Mesothelial cell of epicardium (in vitro differentiated cells): ENCODE measurements at regions not wholly inside any gene's neighbourhood (a gene's known extent, or its start where the extent isn't known, plus 50 kb on each side); places are given as distances from the start of the nearest gene placed in this dataset.

Experiments
- DNase-seq, 2 experiments: peaks; one replicate each; pipeline ENCODE4 v3.0.0; 2021; ENCODE audit warnings: low spot score in 2 of 2; ENCODE audit not compliant: unreplicated experiment in 2 of 2
- H3K27ac Mint-ChIP-seq: 2 replicates; pipeline ENCODE4 v1.8.0; 2021; ENCODE audit warnings: mixed read lengths
- H3K27me3 Mint-ChIP-seq: 2 replicates; pipeline ENCODE4 v1.8.0; 2021; ENCODE audit warnings: low read depth, mixed read lengths
- H3K36me3 Mint-ChIP-seq: 2 replicates; pipeline ENCODE4 v1.8.0; 2021; ENCODE audit warnings: mixed read lengths
- H3K4me1 Mint-ChIP-seq: 2 replicates; pipeline ENCODE4 v1.8.0; 2021; ENCODE audit warnings: mixed read lengths
- H3K4me3 Mint-ChIP-seq: 2 replicates; pipeline ENCODE4 v1.8.0; 2021; ENCODE audit warnings: mild to moderate bottlenecking, moderate library complexity, mixed read lengths
- H3K9me3 Mint-ChIP-seq: 2 replicates; pipeline ENCODE4 v1.8.0; 2021; ENCODE audit warnings: mixed read lengths
- TF ChIP-seq, protein P1 (sequence below): fragments of 200-600 bp; sonication (generic); IDR thresholded peaks from one replicate; pipeline ENCODE4 v1.5.0; 2021; ENCODE audit warnings: antibody characterized with exemption; ENCODE audit not compliant: unreplicated experiment

DNA sequence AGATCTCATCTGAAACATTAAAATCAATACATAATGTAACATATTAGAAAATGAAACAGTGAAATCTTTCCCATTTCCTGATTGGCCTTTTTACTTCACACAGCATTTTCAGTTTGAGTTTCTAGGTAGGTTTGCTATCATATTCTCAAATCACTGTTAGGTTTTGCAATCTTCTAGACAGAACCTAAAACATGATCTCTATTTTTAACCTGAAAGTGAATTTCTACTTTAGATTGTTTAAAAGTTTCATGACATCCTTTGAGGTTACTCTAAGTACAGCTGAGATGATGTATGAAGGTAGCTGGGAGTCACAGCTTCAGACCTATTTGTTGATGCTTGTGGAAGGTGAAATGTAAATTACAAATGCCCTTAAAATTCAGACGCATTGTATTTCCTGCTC, 118.4 kb upstream of the GPR149 start:
- Mint-ChIP-seq H3K4me3 (no peak overlapping the region), H3K27me3 (no peaks in the 10 kb centered on the region), H3K9me3 (no peaks in the 10 kb centered on the region), H3K36me3 (no peaks in the 10 kb centered on the region), H3K27ac (no peak overlapping the region), H3K4me1 (peaks cover 4% of the 10 kb centered on the region)
- TF ChIP-seq, protein P1, sequence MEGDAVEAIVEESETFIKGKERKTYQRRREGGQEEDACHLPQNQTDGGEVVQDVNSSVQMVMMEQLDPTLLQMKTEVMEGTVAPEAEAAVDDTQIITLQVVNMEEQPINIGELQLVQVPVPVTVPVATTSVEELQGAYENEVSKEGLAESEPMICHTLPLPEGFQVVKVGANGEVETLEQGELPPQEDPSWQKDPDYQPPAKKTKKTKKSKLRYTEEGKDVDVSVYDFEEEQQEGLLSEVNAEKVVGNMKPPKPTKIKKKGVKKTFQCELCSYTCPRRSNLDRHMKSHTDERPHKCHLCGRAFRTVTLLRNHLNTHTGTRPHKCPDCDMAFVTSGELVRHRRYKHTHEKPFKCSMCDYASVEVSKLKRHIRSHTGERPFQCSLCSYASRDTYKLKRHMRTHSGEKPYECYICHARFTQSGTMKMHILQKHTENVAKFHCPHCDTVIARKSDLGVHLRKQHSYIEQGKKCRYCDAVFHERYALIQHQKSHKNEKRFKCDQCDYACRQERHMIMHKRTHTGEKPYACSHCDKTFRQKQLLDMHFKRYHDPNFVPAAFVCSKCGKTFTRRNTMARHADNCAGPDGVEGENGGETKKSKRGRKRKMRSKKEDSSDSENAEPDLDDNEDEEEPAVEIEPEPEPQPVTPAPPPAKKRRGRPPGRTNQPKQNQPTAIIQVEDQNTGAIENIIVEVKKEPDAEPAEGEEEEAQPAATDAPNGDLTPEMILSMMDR = no peak
- DNase-seq = no peak

DNA sequence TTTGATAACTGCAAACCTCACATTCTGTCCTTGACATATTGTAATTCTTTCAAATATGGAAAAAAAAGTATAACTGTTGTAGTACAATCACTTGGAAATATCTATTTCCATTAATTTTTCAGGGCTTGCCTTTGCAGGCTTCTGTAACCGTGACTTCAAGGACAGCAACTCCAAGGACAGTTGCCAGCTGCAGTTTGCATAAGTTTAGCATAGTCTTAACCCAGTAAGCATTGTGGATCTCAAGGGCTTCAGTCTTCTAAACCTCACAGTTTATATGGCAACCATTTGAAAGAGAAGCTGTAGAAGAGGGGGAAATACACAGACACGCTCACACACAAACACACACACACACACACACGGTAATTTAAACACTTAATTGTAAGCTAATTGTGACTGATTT, 112.8 kb upstream of the GPR149 start:
- H3K4me3 Mint-ChIP-seq = no peak overlapping the region
- no peak for DNase-seq
- H3K27me3 Mint-ChIP-seq = no peaks in the 10 kb centered on the region
- no peaks in the 10 kb centered on the region for H3K9me3 Mint-ChIP-seq
- TF ChIP-seq, protein P1 = no peak
- H3K4me1 Mint-ChIP-seq = no peaks in the 10 kb centered on the region
- H3K27ac Mint-ChIP-seq = no peak overlapping the region
- no peaks in the 10 kb centered on the region for H3K36me3 Mint-ChIP-seq

DNA sequence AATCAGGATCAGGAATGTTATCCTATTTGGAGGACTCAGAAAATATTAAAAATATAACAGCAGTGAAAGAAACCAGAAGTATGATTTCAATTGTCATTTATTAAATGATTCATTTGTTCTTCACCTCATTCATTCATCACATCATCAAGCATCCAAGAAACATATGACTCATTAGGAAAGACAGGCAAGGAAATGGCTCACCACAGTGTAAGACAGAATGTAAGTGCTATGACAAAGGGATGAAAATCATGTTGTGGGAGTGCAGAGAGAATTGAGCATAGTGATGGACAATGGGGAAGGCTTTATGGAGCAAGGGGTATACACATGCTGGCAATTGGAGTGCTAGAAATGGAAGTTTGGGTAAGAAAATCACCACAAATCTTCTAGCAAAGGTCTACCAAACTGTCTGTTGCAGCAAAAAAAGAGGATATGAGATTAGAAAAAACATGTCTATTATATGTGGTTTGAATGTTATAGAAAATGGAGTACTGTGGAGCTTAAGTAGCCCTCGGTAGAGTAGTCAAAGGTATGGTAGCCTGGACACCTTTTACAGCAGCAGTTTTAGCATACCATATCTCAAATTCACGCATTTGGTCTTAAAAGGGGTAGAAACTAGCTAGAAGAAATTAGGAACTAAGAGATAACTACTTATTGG, 111.1 kb upstream of the GPR149 start:
- TF ChIP-seq, protein P1 = no peak
- DNase-seq = no peak
- H3K36me3 Mint-ChIP-seq = no peaks in the 10 kb centered on the region
- H3K4me3 Mint-ChIP-seq = no peak overlapping the region
- no peaks in the 10 kb centered on the region for H3K27me3 Mint-ChIP-seq
- H3K9me3 Mint-ChIP-seq = no peaks in the 10 kb centered on the region
- H3K4me1 Mint-ChIP-seq = peaks cover 1% of the 10 kb centered on the region
- H3K27ac Mint-ChIP-seq = no peak overlapping the region

DNA sequence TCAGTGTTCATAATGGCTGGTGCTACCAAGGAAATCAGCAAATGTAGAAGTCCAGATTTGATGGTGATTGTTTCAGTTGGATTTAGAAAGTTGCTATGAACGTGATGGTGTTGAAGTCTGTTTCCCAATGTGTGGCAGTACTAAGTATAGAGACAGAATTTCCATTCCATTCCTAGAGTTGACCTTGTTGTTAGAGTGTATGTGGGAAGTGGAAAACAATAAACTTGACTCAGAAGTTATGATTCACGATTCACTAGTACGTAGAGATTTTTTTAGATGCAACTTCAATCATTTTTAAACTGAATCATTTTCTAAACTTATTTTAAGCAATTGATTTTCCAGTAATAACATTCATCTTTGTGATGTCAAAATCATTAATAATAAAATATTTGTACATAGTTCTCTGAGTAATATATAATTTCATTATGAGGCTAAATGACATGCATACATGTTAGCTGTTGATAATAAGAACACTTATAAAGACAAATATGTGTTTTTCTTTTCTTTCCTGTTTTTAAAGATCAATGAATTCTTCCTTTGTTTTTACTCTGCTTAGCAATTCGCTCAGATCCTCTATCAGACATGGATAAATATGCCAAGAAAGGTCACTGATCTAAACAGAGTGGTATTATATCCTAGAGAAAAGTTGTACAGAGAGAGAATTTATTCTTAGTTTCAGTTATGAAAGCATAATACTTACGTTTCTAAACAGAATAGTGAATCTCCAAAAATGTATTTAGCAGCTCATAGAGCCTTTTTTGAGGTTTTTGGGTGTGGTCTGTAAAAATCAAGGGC, 108.8 kb upstream of the GPR149 start:
- no peaks in the 10 kb centered on the region for H3K36me3 Mint-ChIP-seq
- H3K4me3 Mint-ChIP-seq = no peak overlapping the region
- H3K27ac Mint-ChIP-seq = no peak overlapping the region
- H3K27me3 Mint-ChIP-seq = no peaks in the 10 kb centered on the region
- no peak for DNase-seq
- peaks cover 4% of the 10 kb centered on the region for H3K9me3 Mint-ChIP-seq
- TF ChIP-seq, protein P1 = no peak
- peaks cover 1% of the 10 kb centered on the region for H3K4me1 Mint-ChIP-seq

DNA sequence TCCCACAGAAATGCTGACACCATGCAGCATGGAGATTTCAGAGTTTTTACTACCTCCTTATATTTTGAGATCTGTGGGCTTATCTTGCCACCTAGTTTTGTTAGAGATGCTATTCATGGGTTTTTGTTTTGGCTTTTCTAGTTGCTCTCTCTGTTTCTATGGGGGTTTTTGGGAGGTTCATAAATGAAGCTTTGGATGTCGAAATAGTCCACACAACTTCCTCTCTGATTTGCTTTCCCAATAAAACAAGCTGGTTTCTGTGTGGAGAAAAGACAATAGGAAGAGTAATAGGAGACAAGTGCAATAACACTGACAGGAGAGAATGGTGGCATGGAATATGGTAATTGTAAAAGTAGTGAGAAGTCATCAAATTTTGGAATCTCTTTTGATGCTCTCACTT, 106.8 kb upstream of the GPR149 start:
- Mint-ChIP-seq H3K4me3 (no peak overlapping the region), H3K27ac (no peak overlapping the region), H3K27me3 (no peaks in the 10 kb centered on the region), H3K36me3 (no peaks in the 10 kb centered on the region), H3K9me3 (peaks cover 4% of the 10 kb centered on the region), H3K4me1 (peaks cover 1% of the 10 kb centered on the region)
- DNase-seq = no peak
- TF ChIP-seq, protein P1 = no peak
